Eye (tissue), 1 donor: ENCODE measurements at regions not wholly inside any gene's neighbourhood (a gene's known extent, or its start where the extent isn't known, plus 50 kb on each side); places are given as distances from the start of the nearest gene placed in this dataset.
A peak's percentile ranks its signal among the peaks of the same experiment; 100 is the strongest.

ENCODE experiments used
- DNase-seq: peaks from one replicate; pipeline ENCODE4 v3.0.0-alpha.2; 2015

GRCh38 chr4:159041054-159042034 lies 61.5 kb upstream of the RAPGEF2 start:
- no peak for DNase-seq

- DNase-seq = no peak
These were observed 60.7 kb upstream of the RAPGEF2 start for GRCh38 chr4:159042097-159042605.

- DNase-seq = no peak
These were observed 60.0 kb upstream of the RAPGEF2 start for GRCh38 chr4:159042868-159043267.

- DNase-seq = no peak
These were observed 59.0 kb upstream of the RAPGEF2 start for GRCh38 chr4:159043861-159044260.

GRCh38 chr4:159045321-159045720 lies 57.6 kb upstream of the RAPGEF2 start:
- no peak for DNase-seq

GRCh38 chr4:159046683-159047082 lies 56.2 kb upstream of the RAPGEF2 start:
- no peak for DNase-seq

- no peak for DNase-seq
These were observed 55.3 kb upstream of the RAPGEF2 start for GRCh38 chr4:159047478-159048165.

GRCh38 chr4:159048166-159048886 lies 54.6 kb upstream of the RAPGEF2 start:
- DNase-seq = peak; percentile 76

GRCh38 chr4:159049780-159050375 lies 53.0 kb upstream of the RAPGEF2 start:
- DNase-seq = no peak

- DNase-seq = no peak
These were observed 51.4 kb upstream of the RAPGEF2 start for GRCh38 chr4:159051245-159052071.

GRCh38 chr4:159052315-159052714 lies 50.6 kb upstream of the RAPGEF2 start:
- no peak for DNase-seq
